ENCODE measurements at regions not wholly inside any gene's neighbourhood (a gene's known extent, or its start where the extent isn't known, plus 50 kb on each side); places are given as distances from the start of the nearest gene placed in this dataset.

GRCh38 chr12:42804928-42805327 lies 215.4 kb upstream of the PRICKLE1 start:
- ATAC-seq (no peak), DNase-seq (no peak)
- intact Hi-C loops (cut with DNase I, micrococcal nuclease) = no loop called here

- intact Hi-C loops (cut with DNase I, micrococcal nuclease) = no loop called here
- no peak for DNase-seq
- ATAC-seq = no peak
Measured at GRCh38 chr12:42802785-42803189, 213.2 kb upstream of the PRICKLE1 start.

GRCh38 chr12:42801271-42801670 lies 211.7 kb upstream of the PRICKLE1 start:
- no peak for DNase-seq
- intact Hi-C loops (cut with DNase I, micrococcal nuclease) = no loop called here
- ATAC-seq = no peak

GRCh38 chr12:42799966-42800365 lies 210.4 kb upstream of the PRICKLE1 start:
- intact Hi-C loops (cut with DNase I, micrococcal nuclease) = no loop called here
- no peak for ATAC-seq
- DNase-seq = no peak

GRCh38 chr12:42798811-42799438 lies 209.4 kb upstream of the PRICKLE1 start:
- no peak for ATAC-seq
- DNase-seq = no peak
- intact Hi-C loops (cut with DNase I, micrococcal nuclease) = no loop called here

GRCh38 chr12:42794806-42795205 lies 205.3 kb upstream of the PRICKLE1 start:
- no peak for ATAC-seq

GRCh38 chr12:42793166-42793565 lies 203.6 kb upstream of the PRICKLE1 start:
- no peak for DNase-seq
- no peak for ATAC-seq
- intact Hi-C loops (cut with DNase I, micrococcal nuclease) = no loop called here

More at GRCh38 chr12:42794806-42795205, 205.3 kb upstream of the PRICKLE1 start:
- intact Hi-C loops (cut with DNase I, micrococcal nuclease) = no loop called here
- no peak for DNase-seq

- ATAC-seq (no peak), DNase-seq (no peak)
- intact Hi-C loops (cut with DNase I, micrococcal nuclease) = no loop called here
Measured at GRCh38 chr12:42792265-42792664, 202.7 kb upstream of the PRICKLE1 start.

- DNase-seq (no peak), ATAC-seq (no peak)
- intact Hi-C loops (cut with DNase I, micrococcal nuclease) = no loop called here
Measured at GRCh38 chr12:42791399-42791798, 201.9 kb upstream of the PRICKLE1 start.

GRCh38 chr12:42790761-42791151 lies 201.2 kb upstream of the PRICKLE1 start:
- DNase-seq = no peak
- intact Hi-C loops (cut with DNase I, micrococcal nuclease) = no loop called here
- ATAC-seq = no peak

- intact Hi-C loops (cut with DNase I, micrococcal nuclease) = no loop called here
- DNase-seq (no peak), ATAC-seq (no peak)
Measured at GRCh38 chr12:42789808-42790760, 200.5 kb upstream of the PRICKLE1 start.

- ATAC-seq = no peak
Measured at GRCh38 chr12:42786400-42787148, 197.0 kb upstream of the PRICKLE1 start.

GRCh38 chr12:42785944-42786343 lies 196.4 kb upstream of the PRICKLE1 start:
- intact Hi-C loops (cut with DNase I, micrococcal nuclease) = no loop called here

More at GRCh38 chr12:42786400-42787148, 197.0 kb upstream of the PRICKLE1 start:
- intact Hi-C loops (cut with DNase I, micrococcal nuclease) = no loop called here
- DNase-seq = no peak

GRCh38 chr12:42780671-42781070 lies 191.1 kb upstream of the PRICKLE1 start:
- intact Hi-C loops (cut with DNase I, micrococcal nuclease) = no loop called here
- DNase-seq (no peak), ATAC-seq (no peak)

More at GRCh38 chr12:42785944-42786343, 196.4 kb upstream of the PRICKLE1 start:
- ATAC-seq (no peak), DNase-seq (no peak)

GRCh38 chr12:42779186-42779859 lies 189.8 kb upstream of the PRICKLE1 start:
- no peak for ATAC-seq
- intact Hi-C loops (cut with DNase I, micrococcal nuclease) = no loop called here
- no peak for DNase-seq

- intact Hi-C loops (cut with DNase I, micrococcal nuclease) = no loop called here
- DNase-seq (no peak), ATAC-seq (no peak)
Measured at GRCh38 chr12:42776396-42776795, 186.8 kb upstream of the PRICKLE1 start.

GRCh38 chr12:42774238-42774637 lies 184.7 kb upstream of the PRICKLE1 start:
- ATAC-seq = no peak
- intact Hi-C loops (cut with DNase I, micrococcal nuclease) = no loop called here
- no peak for DNase-seq

- no peak for DNase-seq
- no peak for ATAC-seq
- intact Hi-C loops (cut with DNase I, micrococcal nuclease) = no loop called here
Measured at GRCh38 chr12:42770261-42770660, 180.7 kb upstream of the PRICKLE1 start.

- no peak for ATAC-seq
- DNase-seq = no peak
- intact Hi-C loops (cut with DNase I, micrococcal nuclease) = no loop called here
Measured at GRCh38 chr12:42769455-42769854, 179.9 kb upstream of the PRICKLE1 start.

Measured in left colon (tissue), 2 donors.